ENCODE measurements at regions not wholly inside any gene's neighbourhood (a gene's known extent, or its start where the extent isn't known, plus 50 kb on each side); places are given as distances from the start of the nearest gene placed in this dataset.
A peak's percentile ranks its signal among the peaks of the same experiment; 100 is the strongest.

GRCh38 chr11:39412117-39412516 lies 2047.3 kb downstream of the LRRC4C start:
- Histone ChIP-seq H3K4me3 (ENCODE audit: low read depth, low read length) (no peak overlapping the region), H3K36me3 (ENCODE audit: control insufficient read depth, insufficient read depth, low read length) (no peaks in the 10 kb centered on the region), H3K27me3 (ENCODE audit: control insufficient read depth, insufficient read depth, low read length) (no peaks in the 10 kb centered on the region)
- CTCF ChIA-PET: no interaction called here
- DNase-seq (ENCODE audit: low read depth): no peak
- POLR2A ChIA-PET: no interaction called here
- no peak for TF ChIP-seq CTCF (IDR thresholded peaks at IDR 0.05; ENCODE audit: insufficient read depth, low read depth, low read length)

- no peak for DNase-seq (ENCODE audit: low read depth)
- ChIA-PET CTCF (no interaction called here), POLR2A (no interaction called here)
- H3K27me3 ChIP-seq (ENCODE audit: control insufficient read depth, insufficient read depth, low read length): no peaks in the 10 kb centered on the region
- no peak for TF ChIP-seq CTCF (IDR thresholded peaks at IDR 0.05; ENCODE audit: insufficient read depth, low read depth, low read length)
- no peaks in the 10 kb centered on the region for H3K36me3 ChIP-seq (ENCODE audit: control insufficient read depth, insufficient read depth, low read length)
- no peak overlapping the region for H3K4me3 ChIP-seq (ENCODE audit: low read depth, low read length)
Observed at GRCh38 chr11:39385911-39386310, 2073.5 kb downstream of the LRRC4C start.

GRCh38 chr11:39374963-39375698 lies 2084.3 kb downstream of the LRRC4C start:
- TF ChIP-seq CTCF (IDR thresholded peaks at IDR 0.05; ENCODE audit: insufficient read depth, low read depth, low read length): peak; percentile 38; the same call in 1 of the 2 replicates
- H3K36me3 ChIP-seq (ENCODE audit: control insufficient read depth, insufficient read depth, low read length): no peaks in the 10 kb centered on the region
- ChIA-PET POLR2A (no interaction called here), CTCF (interaction anchor here (0.6 kb wide), 1 partner anchor 1668 kb away, joined by 3 read pairs; no protein-coding TSS in a partner anchor)
- DNase-seq (ENCODE audit: low read depth): no peak
- no peaks in the 10 kb centered on the region for H3K27me3 ChIP-seq (ENCODE audit: control insufficient read depth, insufficient read depth, low read length)
- H3K4me3 ChIP-seq (ENCODE audit: low read depth, low read length): no peak overlapping the region

GRCh38 chr11:39367534-39367933 lies 2091.9 kb downstream of the LRRC4C start:
- TF ChIP-seq CTCF (IDR thresholded peaks at IDR 0.05; ENCODE audit: insufficient read depth, low read depth, low read length): no peak
- Histone ChIP-seq H3K4me3 (ENCODE audit: low read depth, low read length) (no peak overlapping the region), H3K27me3 (ENCODE audit: control insufficient read depth, insufficient read depth, low read length) (no peaks in the 10 kb centered on the region), H3K36me3 (ENCODE audit: control insufficient read depth, insufficient read depth, low read length) (no peaks in the 10 kb centered on the region)
- POLR2A ChIA-PET: no interaction called here
- no peak for DNase-seq (ENCODE audit: low read depth)
- CTCF ChIA-PET: no interaction called here

GRCh38 chr11:39365809-39366436 lies 2093.5 kb downstream of the LRRC4C start:
- POLR2A ChIA-PET: no interaction called here

More at GRCh38 chr11:39365809-39366436, 2093.5 kb downstream of the LRRC4C start:
- Histone ChIP-seq H3K4me3 (ENCODE audit: low read depth, low read length) (no peak overlapping the region), H3K36me3 (ENCODE audit: control insufficient read depth, insufficient read depth, low read length) (no peaks in the 10 kb centered on the region), H3K27me3 (ENCODE audit: control insufficient read depth, insufficient read depth, low read length) (no peaks in the 10 kb centered on the region)
- CTCF ChIA-PET: no interaction called here
- no peak for DNase-seq (ENCODE audit: low read depth)
- TF ChIP-seq CTCF (IDR thresholded peaks at IDR 0.05; ENCODE audit: insufficient read depth, low read depth, low read length): 0 out of 2 replicates have a peak, but pooled peaks have one; percentile 4
